HCT116 (cell line): ENCODE measurements at regions not wholly inside any gene's neighbourhood (a gene's known extent, or its start where the extent isn't known, plus 50 kb on each side); places are given as distances from the start of the nearest gene placed in this dataset.
A peak's percentile ranks its signal among the peaks of the same experiment; 100 is the strongest.

Experiments used
- ATAC-seq: fragments of 200-7000 bp; cut with Tn5 transposase; 2 replicates; pipeline ENCODE4 v1.9.1; 2020; ENCODE audit warnings: mild to moderate bottlenecking, moderate library complexity
- BruUV-seq: library from RNA; stranded (reverse); fragments of 400-500 nt; replicated peaks from 2 replicates; lab custom pipeline; 2021; lab: Mats Ljungman, UMichigan
- CTCF ChIA-PET: fragments of 300-600 bp; sonication (Branson Sonifier 250); formaldehyde crosslinking; loops from one replicate; lab custom pipeline; 2021; ENCODE audit warnings: antibody characterized with exemption; lab: Charles Lee
- POLR2A ChIA-PET: fragments of 300-600, 350-600 bp; sonication (Branson Sonifier 250); formaldehyde crosslinking; loops from one replicate; lab custom pipeline; 2021; ENCODE audit warnings: antibody characterized with exemption; lab: Charles Lee
- RAD21 ChIA-PET, 2 experiments: fragments of 300-600 bp; sonication (Branson Sonifier 250); formaldehyde crosslinking; loops; one replicate each; lab custom pipeline; 2023; ENCODE audit warnings: low total read pairs in 2 of 2; ENCODE audit not compliant: uncharacterized antibody in 2 of 2, unreplicated experiment in 2 of 2, low non-redundant PET in 1 of 2; lab: Charles Lee
- DNase-seq: peaks from one replicate; pipeline ENCODE4 v3.0.0-alpha.2; 2010; ENCODE audit warnings: low read depth, low spot score
- H2AFZ ChIP-seq: fragments of 200-600 bp; shearing (Covaris generic), sonication (generic); 2 replicates; pipeline ENCODE4 v1.6.1; 2017; ENCODE audit warnings: low read depth, mixed run types, mixed read lengths, antibody characterized with exemption, low read length; ENCODE audit not compliant: poor library complexity, severe bottlenecking
- H3K27ac ChIP-seq: 2 replicates; pipeline ENCODE4 v1.5.1; 2012; ENCODE audit warnings: low read depth, low read length
- H3K27me3 ChIP-seq: fragments of 200-600 bp; sonication (generic); 2 replicates; pipeline ENCODE4 v1.6.1; 2016; ENCODE audit warnings: mixed run types, low read length, mixed read lengths; ENCODE audit not compliant: insufficient read depth
- H3K36me3 ChIP-seq, 2 experiments: fragments of 200-500 bp in 1 of 2; fragments of 200-600 bp in 1 of 2; sonication (Bioruptor generic) in 1 of 2; sonication (generic) in 1 of 2; 2 replicates each; pipeline versions ENCODE4 v1.5.1 to v1.6.1; 2014 to 2016; ENCODE audit warnings: low read length in 2 of 2, inconsistent platforms in 1 of 2, mixed read lengths in 1 of 2, mixed run types in 1 of 2; ENCODE audit not compliant: insufficient read depth in 2 of 2, control insufficient read depth in 1 of 2
- H3K4me1 ChIP-seq, 2 experiments: fragments of 200-600 bp in 1 of 2; sonication (generic) in 1 of 2; 2 replicates each; pipeline versions ENCODE4 v1.5.1 to v1.6.1; 2012 to 2017; ENCODE audit warnings: low read length in 2 of 2, inconsistent platforms in 1 of 2, mild to moderate bottlenecking in 1 of 2, mixed read lengths in 1 of 2, mixed run types in 1 of 2, moderate library complexity in 1 of 2; ENCODE audit not compliant: insufficient read depth in 2 of 2, control insufficient read depth in 1 of 2
- H3K4me2 ChIP-seq: fragments of 200-600 bp; sonication (generic); 2 replicates; pipeline ENCODE4 v1.6.1; 2017; ENCODE audit warnings: mixed run types, low read length, mixed read lengths
- H3K4me3 ChIP-seq, 2 experiments: fragments of 200-600 bp in 1 of 2; sonication (generic) in 1 of 2; replicated peaks in 1 of 2; 2 replicates each; pipeline ENCODE4 v1.5.1; 2011 to 2016; ENCODE audit warnings: low read length in 2 of 2, control low read depth in 1 of 2, low read depth in 1 of 2, mild to moderate bottlenecking in 1 of 2, mixed read lengths in 1 of 2, mixed run types in 1 of 2
- H3K79me2 ChIP-seq: fragments of 200-600 bp; sonication (generic); 2 replicates; pipeline ENCODE4 v1.6.1; 2017; ENCODE audit warnings: mild to moderate bottlenecking, mixed run types, low read length, moderate library complexity, mixed read lengths; ENCODE audit not compliant: insufficient read depth
- H3K9ac ChIP-seq: fragments of 200-600 bp; sonication (generic); 2 replicates; pipeline ENCODE4 v1.6.1; 2016; ENCODE audit warnings: low read length, mixed read lengths
- H3K9me2 ChIP-seq: fragments of 200-600 bp; sonication (generic), shearing (Covaris generic); 2 replicates; pipeline ENCODE4 v1.6.1; 2017; ENCODE audit warnings: mixed run types, mild to moderate bottlenecking, moderate library complexity; ENCODE audit not compliant: insufficient read depth
- H3K9me3 ChIP-seq, 2 experiments: fragments of 200-500 bp in 1 of 2; fragments of 200-600 bp in 1 of 2; sonication (Bioruptor generic) in 1 of 2; sonication (generic) in 1 of 2; 2 replicates each; pipeline ENCODE4 v1.6.1; 2014 to 2017; ENCODE audit warnings: low read length in 2 of 2, mixed read lengths in 2 of 2, inconsistent platforms in 1 of 2, low read depth in 1 of 2, mild to moderate bottlenecking in 1 of 2, mixed run types in 1 of 2, moderate library complexity in 1 of 2; ENCODE audit not compliant: control insufficient read depth in 1 of 2, insufficient read depth in 1 of 2
- H4K20me1 ChIP-seq: fragments of 200-600 bp; sonication (generic), shearing (Covaris generic); 2 replicates; pipeline ENCODE4 v1.6.1; 2017; ENCODE audit warnings: mixed run types, mild to moderate bottlenecking, moderate library complexity; ENCODE audit not compliant: insufficient read depth
- CBX3 ChIP-seq: IDR thresholded peaks from 2 replicates; pipeline ENCODE4 v1.6.1; 2012; ENCODE audit warnings: low read depth
- EZH2phosphoT487 ChIP-seq: fragments of 200-600 bp; IDR thresholded peaks from 2 replicates; pipeline ENCODE4 v1.6.1; 2018; ENCODE audit warnings: antibody characterized with exemption, borderline replicate concordance
- FOSL1 ChIP-seq: IDR thresholded peaks from 2 replicates; pipeline ENCODE4 v1.6.1; 2012; ENCODE audit warnings: low read depth
- JUND ChIP-seq: IDR thresholded peaks from 2 replicates; pipeline ENCODE4 v1.6.1; 2012
- POLR2A ChIP-seq: IDR thresholded peaks from 2 replicates; pipeline ENCODE4 v1.7.0; 2011; ENCODE audit warnings: borderline replicate concordance; ENCODE audit not compliant: insufficient read depth, insufficient read length; ENCODE audit errors: extremely low read depth
- SRF ChIP-seq: IDR thresholded peaks from 2 replicates; pipeline ENCODE4 v1.6.1; 2012; ENCODE audit warnings: low read depth
- YY1 ChIP-seq: IDR thresholded peaks from 2 replicates; pipeline ENCODE4 v1.6.1; 2011; ENCODE audit warnings: low read length, low read depth, moderate library complexity, mild to moderate bottlenecking; ENCODE audit not compliant: insufficient replicate concordance; ENCODE audit errors: extremely low read depth
- ZNF274 ChIP-seq: fragments of 200-500 bp; sonication (Bioruptor generic); IDR thresholded peaks from 2 replicates; pipeline ENCODE4 v1.6.1; 2014; ENCODE audit warnings: mild to moderate bottlenecking, low read depth, low read length, inconsistent platforms
- intact Hi-C: fragments of 100-400 bp; cut with micrococcal nuclease; formaldehyde crosslinking; loops from 2 replicates; pipeline ENCODE4 v1.10.0; 2022
- TF ChIP-seq, protein P1 (sequence below): IDR thresholded peaks from 2 replicates; pipeline ENCODE4 v1.6.1; 2011; ENCODE audit warnings: mild to moderate bottlenecking, low read length, moderate library complexity; ENCODE audit not compliant: insufficient replicate concordance; ENCODE audit errors: extremely low read depth
- TF ChIP-seq, protein P2 (sequence below): IDR thresholded peaks from 2 replicates; pipeline ENCODE4 v1.6.1; 2012
- TF ChIP-seq, protein P3 (sequence below): IDR thresholded peaks from 2 replicates; pipeline ENCODE4 v1.6.1; 2012; ENCODE audit warnings: low read depth

DNA sequence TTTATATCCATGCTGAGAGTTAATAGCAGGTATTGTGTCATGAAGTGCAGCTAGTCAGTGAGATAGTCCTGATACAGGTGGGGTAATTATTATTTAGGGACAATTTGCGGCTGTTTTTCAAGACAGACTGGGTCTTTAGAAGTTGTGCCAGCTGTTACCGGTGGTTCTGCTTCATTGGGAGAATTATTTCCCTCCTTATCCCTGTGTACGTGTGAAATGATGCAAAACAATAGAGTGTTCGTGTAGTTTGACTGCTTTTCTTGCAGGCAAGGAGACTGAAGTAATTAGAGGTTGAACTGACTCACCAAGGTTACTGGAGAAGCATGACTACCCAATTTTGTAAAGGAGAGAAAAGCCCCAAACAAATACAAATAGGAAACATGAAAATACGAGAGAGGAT is 101.7 kb downstream of the ARRDC3 start:
- no peaks in the 10 kb centered on the region for H3K9me3 ChIP-seq
- H3K4me1 ChIP-seq, result peaks cover 28 to 67% of the 10 kb centered on the region in 2 experiments
- DNase-seq (peak; percentile 34), ATAC-seq (no peak)
- TF ChIP-seq POLR2A (no peak), YY1 (no peak)
- no peaks in the 10 kb centered on the region for H3K36me3 ChIP-seq
- H3K9ac ChIP-seq, result peak overlapping the region; percentile 65
- 0 out of 4 replicates have a peak overlapping the region, but pooled peaks of 1 of the 2 experiments have one; percentile 53 for H3K4me3 ChIP-seq
- ChIA-PET POLR2A (interaction anchor here (1.2 to 2.6 kb wide), 5 partner anchors 8 to 102 kb away, joined by 3 to 12 read pairs (median 9); partner anchors contain the start of gene ARRDC3), CTCF (interaction anchor here (1.4 to 1.5 kb wide), 2 partner anchors 54 to 99 kb away, joined by 3 read pairs; no protein-coding TSS in a partner anchor), RAD21 (no interaction called here)
- H3K27ac ChIP-seq, result peak overlapping the region; percentile 84
- intact Hi-C loops, result no loop called here
- peak overlapping the region; percentile 19 for H2AFZ ChIP-seq
- no TSS peak for BruUV-seq
- no peaks in the 10 kb centered on the region for H3K79me2 ChIP-seq
- no peaks in the 10 kb centered on the region for H3K27me3 ChIP-seq
- no peaks in the 10 kb centered on the region for H3K9me2 ChIP-seq
- no peaks in the 10 kb centered on the region for H4K20me1 ChIP-seq
- H3K4me2 ChIP-seq, result peak overlapping the region; percentile 88

DNA sequence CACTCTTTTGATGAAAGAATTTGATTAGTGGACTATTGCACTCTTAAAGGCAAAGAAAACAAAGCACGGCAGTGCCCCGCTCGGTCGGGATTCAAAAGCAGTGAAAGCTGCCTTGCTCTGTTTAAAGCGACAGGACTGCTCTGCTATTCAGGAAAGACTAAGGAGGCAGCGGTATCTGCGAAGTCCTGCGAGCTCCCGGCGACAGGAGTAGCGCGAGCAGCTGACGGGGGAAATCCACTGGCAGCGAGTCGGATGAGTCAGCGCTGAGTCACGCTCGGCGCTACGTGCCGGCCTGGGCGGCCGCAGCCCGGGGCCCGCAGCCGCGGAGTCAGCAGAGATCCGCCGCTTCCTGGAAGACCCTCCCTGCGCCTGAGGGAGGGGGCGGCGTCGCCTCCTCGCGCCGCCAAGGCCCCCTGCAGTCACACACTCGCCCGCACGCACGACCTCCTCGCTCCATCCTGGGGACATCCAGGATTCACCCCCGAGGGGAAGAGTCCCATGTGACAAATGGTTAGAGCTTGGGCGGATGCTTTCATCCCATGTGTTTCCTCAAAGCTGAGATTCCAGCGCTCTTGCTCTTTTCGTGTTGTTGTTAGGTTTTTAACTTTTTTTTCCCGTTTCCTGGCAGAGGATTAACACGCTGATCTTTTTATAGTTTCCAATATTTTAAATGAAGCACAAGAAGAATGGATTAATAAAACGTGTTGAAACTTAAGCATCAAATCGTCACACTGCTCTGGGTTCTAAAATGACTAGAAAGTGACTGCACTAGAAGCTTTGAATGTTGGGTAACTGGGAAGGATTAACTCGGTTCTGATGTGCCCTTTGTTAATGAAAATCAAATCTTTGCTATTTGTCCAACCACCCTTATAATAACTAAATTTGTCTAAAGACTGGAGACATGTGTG is 102.5 kb downstream of the ARRDC3 start:
- Histone ChIP-seq H3K4me3 (peak overlapping the region; percentile 40 to 53), H4K20me1 (no peaks in the 10 kb centered on the region), H3K4me1 (peaks cover 28 to 74% of the 10 kb centered on the region in 2 experiments), H3K79me2 (no peaks in the 10 kb centered on the region), H3K9ac (peak overlapping the region; percentile 65), H2AFZ (peak overlapping the region; percentile 19), H3K4me2 (peak overlapping the region; percentile 88), H3K9me2 (no peaks in the 10 kb centered on the region), H3K9me3 (no peaks in the 10 kb centered on the region), H3K27me3 (no peaks in the 10 kb centered on the region), H3K36me3 (no peaks in the 10 kb centered on the region), H3K27ac (peak overlapping the region; percentile 84)
- ChIA-PET CTCF (interaction anchor here (1.4 to 2.1 kb wide), 3 partner anchors 53 to 103 kb away, joined by 3 to 11 read pairs (median 3); partner anchors contain the start of gene ARRDC3), RAD21 (interaction anchor here in 1 of 2 experiments (0.6 to 1.0 kb wide), 2 partner anchors 58 to 103 kb away, joined by 3 read pairs; partner anchors contain the start of gene ARRDC3), POLR2A (interaction anchor here (0.8 to 2.6 kb wide), 9 partner anchors 9 to 102 kb away, joined by 3 to 12 read pairs (median 5); partner anchors contain the start of gene ARRDC3)
- intact Hi-C loops, result loop anchor here (1.0 kb wide), 2 partner anchors 14 to 103 kb away; partner anchors contain the start of gene ARRDC3
- peak; percentile 92 for DNase-seq
- peak; percentile 88 for ATAC-seq
- BruUV-seq, result TSS peak; percentile 78
- TF ChIP-seq SRF (no peak), ZNF274 (no peak), EZH2phosphoT487 (no peak), FOSL1 (no peak), JUND (no peak), CBX3 (no peak)
- TF ChIP-seq, protein P1, sequence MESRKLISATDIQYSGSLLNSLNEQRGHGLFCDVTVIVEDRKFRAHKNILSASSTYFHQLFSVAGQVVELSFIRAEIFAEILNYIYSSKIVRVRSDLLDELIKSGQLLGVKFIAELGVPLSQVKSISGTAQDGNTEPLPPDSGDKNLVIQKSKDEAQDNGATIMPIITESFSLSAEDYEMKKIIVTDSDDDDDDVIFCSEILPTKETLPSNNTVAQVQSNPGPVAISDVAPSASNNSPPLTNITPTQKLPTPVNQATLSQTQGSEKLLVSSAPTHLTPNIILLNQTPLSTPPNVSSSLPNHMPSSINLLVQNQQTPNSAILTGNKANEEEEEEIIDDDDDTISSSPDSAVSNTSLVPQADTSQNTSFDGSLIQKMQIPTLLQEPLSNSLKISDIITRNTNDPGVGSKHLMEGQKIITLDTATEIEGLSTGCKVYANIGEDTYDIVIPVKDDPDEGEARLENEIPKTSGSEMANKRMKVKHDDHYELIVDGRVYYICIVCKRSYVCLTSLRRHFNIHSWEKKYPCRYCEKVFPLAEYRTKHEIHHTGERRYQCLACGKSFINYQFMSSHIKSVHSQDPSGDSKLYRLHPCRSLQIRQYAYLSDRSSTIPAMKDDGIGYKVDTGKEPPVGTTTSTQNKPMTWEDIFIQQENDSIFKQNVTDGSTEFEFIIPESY, result no peak
- TF ChIP-seq, protein P2, sequence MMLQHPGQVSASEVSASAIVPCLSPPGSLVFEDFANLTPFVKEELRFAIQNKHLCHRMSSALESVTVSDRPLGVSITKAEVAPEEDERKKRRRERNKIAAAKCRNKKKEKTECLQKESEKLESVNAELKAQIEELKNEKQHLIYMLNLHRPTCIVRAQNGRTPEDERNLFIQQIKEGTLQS, result no peak
- TF ChIP-seq, protein P3, sequence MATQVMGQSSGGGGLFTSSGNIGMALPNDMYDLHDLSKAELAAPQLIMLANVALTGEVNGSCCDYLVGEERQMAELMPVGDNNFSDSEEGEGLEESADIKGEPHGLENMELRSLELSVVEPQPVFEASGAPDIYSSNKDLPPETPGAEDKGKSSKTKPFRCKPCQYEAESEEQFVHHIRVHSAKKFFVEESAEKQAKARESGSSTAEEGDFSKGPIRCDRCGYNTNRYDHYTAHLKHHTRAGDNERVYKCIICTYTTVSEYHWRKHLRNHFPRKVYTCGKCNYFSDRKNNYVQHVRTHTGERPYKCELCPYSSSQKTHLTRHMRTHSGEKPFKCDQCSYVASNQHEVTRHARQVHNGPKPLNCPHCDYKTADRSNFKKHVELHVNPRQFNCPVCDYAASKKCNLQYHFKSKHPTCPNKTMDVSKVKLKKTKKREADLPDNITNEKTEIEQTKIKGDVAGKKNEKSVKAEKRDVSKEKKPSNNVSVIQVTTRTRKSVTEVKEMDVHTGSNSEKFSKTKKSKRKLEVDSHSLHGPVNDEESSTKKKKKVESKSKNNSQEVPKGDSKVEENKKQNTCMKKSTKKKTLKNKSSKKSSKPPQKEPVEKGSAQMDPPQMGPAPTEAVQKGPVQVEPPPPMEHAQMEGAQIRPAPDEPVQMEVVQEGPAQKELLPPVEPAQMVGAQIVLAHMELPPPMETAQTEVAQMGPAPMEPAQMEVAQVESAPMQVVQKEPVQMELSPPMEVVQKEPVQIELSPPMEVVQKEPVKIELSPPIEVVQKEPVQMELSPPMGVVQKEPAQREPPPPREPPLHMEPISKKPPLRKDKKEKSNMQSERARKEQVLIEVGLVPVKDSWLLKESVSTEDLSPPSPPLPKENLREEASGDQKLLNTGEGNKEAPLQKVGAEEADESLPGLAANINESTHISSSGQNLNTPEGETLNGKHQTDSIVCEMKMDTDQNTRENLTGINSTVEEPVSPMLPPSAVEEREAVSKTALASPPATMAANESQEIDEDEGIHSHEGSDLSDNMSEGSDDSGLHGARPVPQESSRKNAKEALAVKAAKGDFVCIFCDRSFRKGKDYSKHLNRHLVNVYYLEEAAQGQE, result no peak
